ENCODE measurements at regions not wholly inside any gene's neighbourhood (a gene's known extent, or its start where the extent isn't known, plus 50 kb on each side); places are given as distances from the start of the nearest gene placed in this dataset.

- DNase-seq (ENCODE audit: low spot score), result no peak
Observed at GRCh38 chr20:60959971-60960370, 292.1 kb upstream of the CDH4 start.

- DNase-seq (ENCODE audit: low spot score), result no peak
Observed at GRCh38 chr20:60960500-60960899, 291.6 kb upstream of the CDH4 start.

- DNase-seq (ENCODE audit: low spot score), result no peak
Observed at GRCh38 chr20:60961551-60961950, 290.5 kb upstream of the CDH4 start.

GRCh38 chr20:60962367-60963045, 289.6 kb upstream of the CDH4 start:
- DNase-seq (ENCODE audit: low spot score), result no peak

GRCh38 chr20:60963146-60963545, 288.9 kb upstream of the CDH4 start:
- no peak for DNase-seq (ENCODE audit: low spot score)

GRCh38 chr20:60964911-60965310, 287.1 kb upstream of the CDH4 start:
- no peak for DNase-seq (ENCODE audit: low spot score)

- DNase-seq (ENCODE audit: low spot score), result no peak
Observed at GRCh38 chr20:60966031-60966430, 286.0 kb upstream of the CDH4 start.

GRCh38 chr20:60966766-60967165, 285.3 kb upstream of the CDH4 start:
- DNase-seq (ENCODE audit: low spot score), result no peak

GRCh38 chr20:60967431-60968316, 284.4 kb upstream of the CDH4 start:
- DNase-seq (ENCODE audit: low spot score), result no peak

- DNase-seq (ENCODE audit: low spot score), result no peak
Observed at GRCh38 chr20:60968853-60969720, 283.0 kb upstream of the CDH4 start.

- no peak for DNase-seq (ENCODE audit: low spot score)
Observed at GRCh38 chr20:60970601-60971000, 281.5 kb upstream of the CDH4 start.

GRCh38 chr20:60974022-60974421, 278.0 kb upstream of the CDH4 start:
- DNase-seq (ENCODE audit: low spot score), result no peak

- no peak for DNase-seq (ENCODE audit: low spot score)
Observed at GRCh38 chr20:60974441-60974945, 277.6 kb upstream of the CDH4 start.

GRCh38 chr20:60976139-60976538, 275.9 kb upstream of the CDH4 start:
- DNase-seq (ENCODE audit: low spot score), result no peak

- DNase-seq (ENCODE audit: low spot score), result no peak
Observed at GRCh38 chr20:60976913-60977312, 275.1 kb upstream of the CDH4 start.

- DNase-seq (ENCODE audit: low spot score), result no peak
Observed at GRCh38 chr20:60977901-60978300, 274.2 kb upstream of the CDH4 start.

- DNase-seq (ENCODE audit: low spot score), result no peak
Observed at GRCh38 chr20:60984666-60985065, 267.4 kb upstream of the CDH4 start.

- DNase-seq (ENCODE audit: low spot score), result no peak
Observed at GRCh38 chr20:60986506-60987156, 265.4 kb upstream of the CDH4 start.

- DNase-seq (ENCODE audit: low spot score), result no peak
Observed at GRCh38 chr20:60990061-60990460, 262.0 kb upstream of the CDH4 start.

GRCh38 chr20:60990643-60991042, 261.4 kb upstream of the CDH4 start:
- no peak for DNase-seq (ENCODE audit: low spot score)

GRCh38 chr20:60993433-60994044, 258.5 kb upstream of the CDH4 start:
- no peak for DNase-seq (ENCODE audit: low spot score)
